DMS153 treated with DMSO at 0.1 percent for 48 hours (cell line): ENCODE measurements at regions not wholly inside any gene's neighbourhood (a gene's known extent, or its start where the extent isn't known, plus 50 kb on each side); places are given as distances from the start of the nearest gene placed in this dataset.
"Not testable (repeated sequence)": the region's sequence is repeated elsewhere in the genome, so short reads cannot be mapped to it uniquely, and the experiment has no call there.

ENCODE experiments used
- DNase-seq: peaks from one replicate; lab custom pipeline; 2025; ENCODE audit not compliant: unreplicated experiment; lab: John Stamatoyannopoulos, UW

DNA sequence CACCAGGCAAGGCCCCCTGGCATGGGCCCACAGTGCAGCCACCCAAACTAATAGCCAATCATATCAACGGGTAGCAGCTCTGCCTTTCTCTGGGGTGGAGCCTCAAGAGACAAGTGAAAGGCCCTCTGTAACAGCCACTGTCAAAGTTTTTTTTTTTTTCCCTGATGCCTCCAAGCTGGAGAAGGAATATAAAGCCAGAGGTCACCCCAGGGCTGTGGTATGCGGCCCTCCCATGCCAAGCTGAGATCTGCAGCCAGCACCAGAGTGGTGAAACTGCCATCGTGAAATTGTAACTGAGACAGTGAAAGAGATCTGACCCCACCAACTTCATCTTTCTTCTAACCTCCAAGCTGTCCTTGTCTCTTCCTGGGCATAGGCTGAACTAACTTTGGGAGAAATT, 407.0 kb downstream of the KLHL4 start:
- DNase-seq = no peak

- no peak for DNase-seq
Measured at GRCh38 chrX:87941841-87942240, 424.2 kb downstream of the KLHL4 start.

- no peak for DNase-seq
Measured at GRCh38 chrX:87961471-87961870, 443.9 kb downstream of the KLHL4 start.

DNA sequence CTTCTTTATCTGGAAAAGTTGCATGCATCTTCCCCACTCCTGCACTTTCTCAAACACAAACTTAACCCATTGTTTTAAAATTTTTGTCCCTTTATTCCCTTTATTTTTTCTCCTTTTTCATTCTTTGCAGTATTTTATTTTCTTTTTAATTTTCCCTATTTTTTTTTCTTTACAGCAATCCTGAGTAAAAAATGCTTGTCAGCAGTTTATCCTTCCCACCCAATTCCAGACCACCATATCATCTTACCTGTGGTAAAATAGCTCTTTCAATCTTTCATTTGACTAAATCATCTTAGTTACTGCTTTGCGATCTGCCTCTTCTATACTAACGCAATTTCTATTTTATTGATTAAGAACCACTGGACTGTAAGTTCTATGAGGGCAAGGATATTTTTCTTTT, 450.5 kb downstream of the KLHL4 start:
- DNase-seq = no peak

DNA sequence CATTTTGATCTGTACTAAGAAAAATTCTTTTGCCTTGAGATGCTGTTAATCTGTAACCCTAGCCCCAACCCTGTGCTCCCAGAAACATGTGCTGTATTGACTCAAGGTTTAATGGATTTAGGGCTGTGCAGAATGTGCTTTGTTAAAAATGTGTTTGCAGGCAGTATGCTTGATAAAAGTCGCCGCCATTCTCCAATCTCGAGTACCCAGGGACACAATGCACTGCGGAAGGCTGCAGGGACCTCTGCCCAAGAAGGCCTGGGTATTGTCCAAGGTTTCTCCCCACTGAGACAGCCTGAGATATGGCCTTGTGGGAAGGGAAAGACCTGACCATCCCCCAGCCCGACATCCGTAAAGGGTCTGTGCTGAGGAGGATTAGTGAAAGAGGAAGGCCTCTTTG, 454.5 kb downstream of the KLHL4 start:
- DNase-seq = not testable (repeated sequence)

DNA sequence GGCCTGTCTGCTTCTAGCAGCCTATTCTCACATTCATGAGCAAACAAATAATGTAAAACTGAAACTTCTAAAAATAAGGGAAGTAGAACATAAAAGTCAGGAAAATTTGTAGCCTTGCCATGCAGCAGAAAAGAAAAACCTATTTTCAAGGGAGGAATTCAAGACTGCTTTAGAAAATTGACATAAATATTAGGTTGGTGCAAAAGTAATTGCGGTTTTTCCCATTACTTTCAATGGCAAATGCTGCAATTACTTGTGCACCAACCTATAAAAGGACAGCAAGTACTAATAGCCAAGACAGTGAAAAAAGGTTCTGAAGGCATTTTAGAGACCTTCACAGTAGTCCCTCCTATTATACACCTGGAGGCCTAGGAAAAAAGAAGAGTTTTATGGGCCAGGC, 457.8 kb downstream of the KLHL4 start:
- DNase-seq = no peak

- not testable (repeated sequence) for DNase-seq
Measured at GRCh38 chrX:88007873-88008272, 490.3 kb downstream of the KLHL4 start.

DNA sequence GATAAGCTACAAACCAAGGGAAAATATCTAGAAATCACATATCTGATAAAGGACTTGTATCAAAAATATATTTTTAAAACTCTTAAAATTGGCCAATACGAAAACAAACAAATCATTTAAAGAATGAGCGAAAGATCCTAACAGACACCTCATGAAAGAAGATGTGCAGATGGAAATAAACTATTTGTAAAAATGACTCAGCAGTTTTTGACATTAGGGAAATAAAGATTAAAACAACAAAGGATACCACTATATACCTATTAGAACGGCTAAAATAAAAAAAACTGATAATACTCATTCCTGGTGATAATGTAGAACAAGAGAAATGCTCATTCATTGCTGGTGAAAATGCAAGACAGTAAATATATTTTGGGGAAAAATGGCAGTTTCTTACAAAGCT, 506.4 kb downstream of the KLHL4 start:
- DNase-seq = no peak

DNA sequence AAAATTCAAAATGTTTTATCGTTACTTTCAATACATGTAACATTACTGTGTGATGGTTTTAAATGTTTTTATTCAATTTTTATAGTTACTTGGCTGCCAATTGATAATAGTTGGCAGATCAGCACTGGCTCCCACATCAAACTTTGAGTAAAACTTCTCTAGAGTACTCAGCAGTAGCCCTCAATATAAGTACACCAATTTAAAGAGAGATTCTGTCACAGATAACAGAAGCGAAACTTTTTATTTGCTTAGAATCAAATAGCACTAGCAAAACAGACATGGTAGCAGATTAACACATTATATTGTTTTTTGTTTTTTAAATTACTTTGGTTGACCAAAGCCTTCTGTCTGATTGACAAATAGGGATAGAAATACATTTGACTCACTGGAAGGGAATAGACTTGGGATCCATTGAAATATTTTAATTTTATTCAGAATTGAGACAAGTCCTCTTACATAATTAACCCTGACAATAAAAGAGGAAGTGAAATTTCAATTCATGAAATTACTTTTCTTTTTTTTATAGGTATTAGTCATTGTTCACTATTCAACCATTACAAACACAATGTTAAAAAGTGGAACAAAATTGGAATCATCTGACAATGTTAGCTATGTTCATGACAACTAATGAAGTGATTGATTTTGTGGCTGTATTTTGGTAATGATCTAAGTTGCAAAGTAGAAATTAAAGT, 554.9 kb downstream of the KLHL4 start:
- no peak for DNase-seq

DNA sequence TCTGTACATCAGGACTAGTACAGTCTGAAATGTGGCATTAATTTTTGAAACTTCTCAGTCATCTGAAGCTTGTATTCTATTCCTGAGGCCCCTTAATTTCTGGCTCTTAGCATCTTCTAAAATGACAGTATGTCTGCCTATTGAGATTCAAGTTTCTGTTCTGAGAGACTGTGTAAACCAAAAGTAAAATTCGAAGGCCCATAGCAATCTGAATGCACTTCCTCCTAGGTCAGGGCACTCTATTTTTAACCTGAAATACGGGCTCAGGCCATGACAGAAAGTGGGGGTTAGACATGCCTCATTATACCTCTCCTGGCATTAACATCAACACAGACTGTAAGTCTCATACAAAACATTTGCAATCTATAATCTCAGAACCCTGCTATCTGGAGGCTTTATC, 584.4 kb downstream of the KLHL4 start:
- DNase-seq = no peak

- no peak for DNase-seq
Measured at GRCh38 chrX:88135735-88136134, 611.3 kb upstream of the CPXCR1 start.

GRCh38 chrX:88136328-88136727, 610.7 kb upstream of the CPXCR1 start:
- DNase-seq = no peak

- no peak for DNase-seq
Measured at GRCh38 chrX:88146577-88146976, 600.4 kb upstream of the CPXCR1 start.

DNA sequence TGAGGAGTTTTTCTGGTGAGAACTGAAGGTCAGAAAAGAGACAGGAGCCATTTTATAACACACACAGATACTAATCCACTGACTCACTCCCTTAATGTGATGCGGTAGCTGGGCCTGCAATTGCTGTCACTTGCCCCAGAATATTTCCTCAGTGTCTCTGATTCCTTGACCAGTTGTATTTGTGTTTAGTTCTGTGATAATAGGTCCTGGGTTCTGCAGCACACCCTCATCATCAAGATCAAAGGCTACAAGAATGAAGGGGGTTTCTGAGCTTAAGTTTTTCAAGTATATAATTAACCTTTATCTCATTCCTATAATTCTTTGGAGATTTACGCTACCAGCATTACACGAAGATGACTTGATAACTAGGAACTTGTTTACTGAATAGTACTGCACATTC, 576.5 kb upstream of the CPXCR1 start:
- no peak for DNase-seq

GRCh38 chrX:88173932-88174440, 573.0 kb upstream of the CPXCR1 start:
- DNase-seq = not testable (repeated sequence)

GRCh38 chrX:88202149-88202548, 544.9 kb upstream of the CPXCR1 start:
- no peak for DNase-seq

GRCh38 chrX:88244066-88244465, 503.0 kb upstream of the CPXCR1 start:
- no peak for DNase-seq

GRCh38 chrX:88284844-88285243, 462.2 kb upstream of the CPXCR1 start:
- DNase-seq = no peak

DNA sequence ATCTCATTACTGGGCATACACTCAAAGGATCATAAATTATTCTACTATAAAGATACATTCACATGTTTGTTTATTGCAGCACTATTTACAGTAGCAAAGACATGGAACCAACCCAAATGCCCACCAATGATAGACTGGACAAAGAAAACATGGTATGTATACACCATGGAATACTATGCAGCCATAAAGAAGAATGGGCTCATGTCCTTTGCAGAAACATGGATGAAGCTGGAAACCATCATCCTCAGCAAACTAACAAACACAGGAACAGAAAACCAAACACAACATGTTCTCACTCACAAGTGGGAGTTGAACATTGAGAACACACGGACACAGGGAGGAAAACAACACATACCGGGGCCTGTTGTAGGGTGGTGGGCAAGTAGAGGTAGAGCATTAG, 433.1 kb upstream of the CPXCR1 start:
- DNase-seq = not testable (repeated sequence)

- no peak for DNase-seq
Measured at GRCh38 chrX:88325634-88326033, 421.4 kb upstream of the CPXCR1 start.

GRCh38 chrX:88355252-88355651, 391.8 kb upstream of the CPXCR1 start:
- no peak for DNase-seq

- DNase-seq = no peak
Measured at GRCh38 chrX:88366314-88366713, 380.7 kb upstream of the CPXCR1 start.

GRCh38 chrX:88378406-88378805, 368.6 kb upstream of the CPXCR1 start:
- DNase-seq = no peak
